HepG2 (cell line): ENCODE measurements at regions not wholly inside any gene's neighbourhood (a gene's known extent, or its start where the extent isn't known, plus 50 kb on each side); places are given as distances from the start of the nearest gene placed in this dataset.
"Not testable (repeated sequence)": the region's sequence is repeated elsewhere in the genome, so short reads cannot be mapped to it uniquely, and the experiment has no call there.

Experiments
- ARNT ChIP-seq: fragments of 450-650 bp; IDR thresholded peaks from 2 replicates; pipeline ENCODE4 v1.6.1; 2017
- CHD2 ChIP-seq: IDR thresholded peaks from 2 replicates; pipeline ENCODE4 v1.6.1; 2011; ENCODE audit warnings: low read depth, low read length, improper control_type of control experiment
- HBP1 ChIP-seq: IDR thresholded peaks from 2 replicates; pipeline ENCODE4 v1.6.1; 2016; ENCODE audit warnings: low read depth, control low read depth
- KLF11 ChIP-seq: IDR thresholded peaks from 2 replicates; pipeline ENCODE4 v1.6.1; 2016; ENCODE audit warnings: missing compliant biosample characterization
- MAFF ChIP-seq: IDR thresholded peaks from 2 replicates; pipeline ENCODE4 v1.6.1; 2011; ENCODE audit warnings: low read depth, low read length, improper control_type of control experiment
- MXI1 ChIP-seq: IDR thresholded peaks from 3 replicates; pipeline ENCODE4 v1.6.1; 2012; ENCODE audit warnings: low read depth, low read length, inconsistent platforms, borderline replicate concordance
- NCOR1 ChIP-seq: fragments of 200-600 bp; sonication (generic); IDR thresholded peaks from 2 replicates; pipeline ENCODE4 v1.7.0; 2017; ENCODE audit warnings: antibody characterized with exemption, low read length, borderline replicate concordance
- NPAS2 ChIP-seq: sonication (generic); formaldehyde crosslinking; IDR thresholded peaks from 2 replicates; pipeline ENCODE4 v1.8.0; 2022; ENCODE audit warnings: mild to moderate bottlenecking, missing genetic modification reagents, borderline replicate concordance
- POGZ ChIP-seq: sonication (generic); formaldehyde crosslinking; IDR thresholded peaks from 2 replicates; pipeline ENCODE4 v1.4.0; 2020; ENCODE audit warnings: mild to moderate bottlenecking, missing genetic modification reagents
- RXRA ChIP-seq: sonication (generic); formaldehyde crosslinking; IDR thresholded peaks from 2 replicates; pipeline ENCODE4 v1.5.1; 2020; ENCODE audit warnings: missing genetic modification reagents
- TP53 ChIP-seq: sonication (generic); formaldehyde crosslinking; conservative IDR thresholded peaks from 2 replicates; pipeline ENCODE4 v1.4.0; 2020; ENCODE audit warnings: missing genetic modification reagents
- TF ChIP-seq, protein P1 (sequence below): sonication (generic); formaldehyde crosslinking; IDR thresholded peaks from 2 replicates; pipeline ENCODE4 v1.5.0; 2020; ENCODE audit warnings: mild to moderate bottlenecking, missing genetic modification reagents, moderate library complexity

DNA sequence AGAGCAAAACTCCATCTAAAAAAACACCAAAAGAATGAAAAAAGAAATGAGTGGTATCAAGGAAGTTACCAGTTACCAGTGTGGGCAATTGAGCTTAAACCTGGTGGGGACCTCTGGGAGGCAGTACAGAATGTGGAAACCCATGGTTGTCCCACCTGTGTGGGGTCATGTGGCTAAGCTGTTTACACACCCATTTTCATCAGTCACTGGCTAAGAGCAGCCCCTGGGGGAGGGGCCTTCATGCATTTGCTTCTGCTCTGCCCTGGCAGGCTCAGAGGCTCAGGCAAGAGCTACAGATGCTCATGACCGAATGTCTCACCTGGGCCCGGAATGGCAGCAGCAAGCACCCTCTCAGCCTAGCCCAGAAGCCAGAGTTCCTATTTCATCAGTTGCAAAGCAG is 126.3 kb upstream of the TRIM73 start:
- not testable (repeated sequence) for TF ChIP-seq KLF11 (CRISPR knock-in tag); CHD2; POGZ (CRISPR knock-in tag); TP53 (CRISPR knock-in tag); NPAS2; HBP1 (CRISPR knock-in tag); NCOR1; RXRA; MAFF; MXI1; ARNT
- TF ChIP-seq, protein P1, sequence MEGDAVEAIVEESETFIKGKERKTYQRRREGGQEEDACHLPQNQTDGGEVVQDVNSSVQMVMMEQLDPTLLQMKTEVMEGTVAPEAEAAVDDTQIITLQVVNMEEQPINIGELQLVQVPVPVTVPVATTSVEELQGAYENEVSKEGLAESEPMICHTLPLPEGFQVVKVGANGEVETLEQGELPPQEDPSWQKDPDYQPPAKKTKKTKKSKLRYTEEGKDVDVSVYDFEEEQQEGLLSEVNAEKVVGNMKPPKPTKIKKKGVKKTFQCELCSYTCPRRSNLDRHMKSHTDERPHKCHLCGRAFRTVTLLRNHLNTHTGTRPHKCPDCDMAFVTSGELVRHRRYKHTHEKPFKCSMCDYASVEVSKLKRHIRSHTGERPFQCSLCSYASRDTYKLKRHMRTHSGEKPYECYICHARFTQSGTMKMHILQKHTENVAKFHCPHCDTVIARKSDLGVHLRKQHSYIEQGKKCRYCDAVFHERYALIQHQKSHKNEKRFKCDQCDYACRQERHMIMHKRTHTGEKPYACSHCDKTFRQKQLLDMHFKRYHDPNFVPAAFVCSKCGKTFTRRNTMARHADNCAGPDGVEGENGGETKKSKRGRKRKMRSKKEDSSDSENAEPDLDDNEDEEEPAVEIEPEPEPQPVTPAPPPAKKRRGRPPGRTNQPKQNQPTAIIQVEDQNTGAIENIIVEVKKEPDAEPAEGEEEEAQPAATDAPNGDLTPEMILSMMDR (CRISPR knock-in tag), result not testable (repeated sequence)
